ENCODE measurements at regions not wholly inside any gene's neighbourhood (a gene's known extent, or its start where the extent isn't known, plus 50 kb on each side); places are given as distances from the start of the nearest gene placed in this dataset.

- no peak for DNase-seq
Observed at GRCh38 chr20:40738976-40739375, 49.9 kb upstream of the MAFB start.

GRCh38 chr20:40739841-40740240 is 50.8 kb upstream of the MAFB start:
- DNase-seq: no peak

GRCh38 chr20:40741507-40742106 is 52.6 kb upstream of the MAFB start:
- DNase-seq: peak; percentile 69 to 75

- no peak for DNase-seq
Observed at GRCh38 chr20:40743141-40743775, 54.2 kb upstream of the MAFB start.

GRCh38 chr20:40744072-40744817 is 55.2 kb upstream of the MAFB start:
- DNase-seq: peak in 1 of 2 donors; percentile 37

- no peak for DNase-seq
Observed at GRCh38 chr20:40744818-40745175, 55.8 kb upstream of the MAFB start.

- DNase-seq: no peak
Observed at GRCh38 chr20:40746251-40746650, 57.2 kb upstream of the MAFB start.

GRCh38 chr20:40748182-40748581 is 59.1 kb upstream of the MAFB start:
- no peak for DNase-seq

- no peak for DNase-seq
Observed at GRCh38 chr20:40749985-40750506, 61.0 kb upstream of the MAFB start.

- DNase-seq: peak in 1 of 2 donors; percentile 16
Observed at GRCh38 chr20:40750541-40751035, 61.6 kb upstream of the MAFB start.

- DNase-seq: peak; percentile 34 to 47
Observed at GRCh38 chr20:40753472-40753871, 64.4 kb upstream of the MAFB start.

- no peak for DNase-seq
Observed at GRCh38 chr20:40754339-40754943, 65.4 kb upstream of the MAFB start.

GRCh38 chr20:40757087-40757486 is 68.1 kb upstream of the MAFB start:
- no peak for DNase-seq

- DNase-seq: no peak
Observed at GRCh38 chr20:40758790-40759189, 69.8 kb upstream of the MAFB start.

- no peak for DNase-seq
Observed at GRCh38 chr20:40760399-40760798, 71.4 kb upstream of the MAFB start.

- DNase-seq: no peak
Observed at GRCh38 chr20:40763646-40764295, 74.7 kb upstream of the MAFB start.

GRCh38 chr20:40765814-40766480 is 76.9 kb upstream of the MAFB start:
- no peak for DNase-seq

GRCh38 chr20:40766790-40767614 is 78.0 kb upstream of the MAFB start:
- no peak for DNase-seq

GRCh38 chr20:40767615-40767924 is 78.5 kb upstream of the MAFB start:
- DNase-seq: no peak

GRCh38 chr20:40768105-40768504 is 79.1 kb upstream of the MAFB start:
- no peak for DNase-seq

GRCh38 chr20:40769677-40770285 is 80.7 kb upstream of the MAFB start:
- peak; percentile 75 to 81 for DNase-seq

Measured in inflammatory macrophage (primary cell).